Endothelial cell of umbilical vein (primary cell): ENCODE measurements at regions not wholly inside any gene's neighbourhood (a gene's known extent, or its start where the extent isn't known, plus 50 kb on each side); places are given as distances from the start of the nearest gene placed in this dataset.

Source experiments
- BruUV-seq: library from RNA; stranded (reverse); fragments of 400-500 nt; replicated peaks from 2 replicates; lab custom pipeline; 2021; lab: Mats Ljungman, UMichigan
- CTCF ChIA-PET: fragments of 300-600, 350-600 bp; sonication (Branson Sonifier 250); formaldehyde crosslinking; loops from one replicate; lab custom pipeline; 2021; ENCODE audit warnings: antibody characterized with exemption, inconsistent platforms; lab: Charles Lee
- POLR2A ChIA-PET: fragments of 300-600, 350-600 bp; sonication (Branson Sonifier 250); formaldehyde crosslinking; loops from one replicate; lab custom pipeline; 2021; ENCODE audit warnings: antibody characterized with exemption, inconsistent platforms; lab: Charles Lee
- DNase-seq: peaks from one replicate; pipeline ENCODE4 v3.0.0-alpha.2; 2011; ENCODE audit warnings: low read depth, low spot score
- FAIRE-seq: peaks from 2 replicates; lab custom pipeline; 2011; peaks lifted over from hg19 to GRCh38; lab: Jason Lieb, UNC
- H2AFZ ChIP-seq: 2 replicates; pipeline ENCODE4 v1.6.0; 2012; ENCODE audit warnings: low read depth, low read length, control low read depth, inconsistent platforms
- H3K27ac ChIP-seq: 2 replicates; pipeline ENCODE4 v1.5.1; 2011; ENCODE audit warnings: low read depth, mild to moderate bottlenecking, control low read depth, low read length, moderate library complexity; ENCODE audit not compliant: insufficient read depth
- H3K27me3 ChIP-seq, 2 experiments: 2 replicates each; pipeline versions ENCODE4 v1.6.0 to v1.6.1; 2011; ENCODE audit warnings: low read length in 2 of 2, mixed read lengths in 1 of 2; ENCODE audit not compliant: control insufficient read depth in 2 of 2, insufficient read depth in 2 of 2
- H3K36me3 ChIP-seq, 2 experiments: 2 replicates in 1 of 2; 3 replicates in 1 of 2; pipeline ENCODE4 v1.5.1; 2011; ENCODE audit warnings: low read length in 2 of 2, mild to moderate bottlenecking in 1 of 2, moderate library complexity in 1 of 2; ENCODE audit not compliant: control insufficient read depth in 2 of 2, insufficient read depth in 2 of 2; ENCODE audit errors: extremely low read depth in 1 of 2
- H3K4me1 ChIP-seq: 3 replicates; pipeline ENCODE4 v1.5.1; 2011; ENCODE audit warnings: mild to moderate bottlenecking, low read length; ENCODE audit not compliant: control insufficient read depth, insufficient read depth; ENCODE audit errors: extremely low read depth
- H3K4me2 ChIP-seq: 2 replicates; pipeline ENCODE4 v1.6.1; 2011; ENCODE audit warnings: low read length, control low read depth, mixed read lengths; ENCODE audit not compliant: insufficient read depth
- H3K4me3 ChIP-seq, 3 experiments: fragments of 200-600 bp in 1 of 3; sonication (generic), shearing (Covaris generic) in 1 of 3; replicated peaks in 1 of 3; 2 replicates each; pipeline ENCODE4 v1.5.1; 2011 to 2016; ENCODE audit warnings: control low read depth in 3 of 3, low read length in 3 of 3, mild to moderate bottlenecking in 2 of 3, inconsistent platforms in 1 of 3, low read depth in 1 of 3, moderate library complexity in 1 of 3; ENCODE audit not compliant: insufficient read depth in 1 of 3
- H3K79me2 ChIP-seq: 2 replicates; pipeline ENCODE4 v1.6.0; 2012; ENCODE audit warnings: low read length, inconsistent platforms; ENCODE audit not compliant: control insufficient read depth, insufficient read depth
- H3K9ac ChIP-seq: replicated peaks from 2 replicates; pipeline ENCODE3; 2011; ENCODE audit warnings: low read length, control low read depth; ENCODE audit not compliant: insufficient read depth; ENCODE audit errors: extremely low read depth
- H3K9me1 ChIP-seq: replicated peaks from 3 replicates; pipeline ENCODE4 v1.6.0; 2011; ENCODE audit warnings: mild to moderate bottlenecking, low read length; ENCODE audit not compliant: control insufficient read depth, insufficient read depth; ENCODE audit errors: extremely low read depth
- H3K9me3 ChIP-seq: replicated peaks from 2 replicates; pipeline ENCODE4 v1.5.1; 2012; ENCODE audit warnings: low read length, inconsistent platforms; ENCODE audit not compliant: control insufficient read depth, insufficient read depth
- H4K20me1 ChIP-seq: replicated peaks from 2 replicates; pipeline ENCODE3; 2011; ENCODE audit warnings: mild to moderate bottlenecking, low read length; ENCODE audit not compliant: control insufficient read depth, insufficient read depth; ENCODE audit errors: extremely low read depth
- EZH2 ChIP-seq: IDR thresholded peaks from 2 replicates; pipeline ENCODE4 v1.6.1; 2012; ENCODE audit warnings: borderline replicate concordance, low read depth, mild to moderate bottlenecking, moderate library complexity, low read length, inconsistent platforms; ENCODE audit not compliant: severe bottlenecking
- FOS ChIP-seq: IDR thresholded peaks from 2 replicates; pipeline ENCODE4 v1.6.1; 2011; ENCODE audit warnings: mild to moderate bottlenecking, low read length, moderate library complexity, borderline replicate concordance; ENCODE audit not compliant: insufficient read depth
- GATA2 ChIP-seq: IDR thresholded peaks from 2 replicates; pipeline ENCODE4 v1.7.0; 2011; ENCODE audit warnings: low read depth, mild to moderate bottlenecking, moderate library complexity, mixed read lengths, low read length; ENCODE audit not compliant: insufficient read length, insufficient read depth
- JUN ChIP-seq: IDR thresholded peaks from 2 replicates; pipeline ENCODE4 v1.6.1; 2011; ENCODE audit warnings: borderline replicate concordance, low read depth; ENCODE audit not compliant: insufficient read length, insufficient read depth
- MYC ChIP-seq: IDR thresholded peaks from one replicate; pipeline ENCODE4 v1.6.1; 2011; ENCODE audit warnings: mild to moderate bottlenecking, low read depth, low read length
- POLR2A ChIP-seq: IDR thresholded peaks from 2 replicates; pipeline ENCODE4 v1.6.1; 2012; ENCODE audit warnings: low read depth, mild to moderate bottlenecking, control low read depth, low read length
- POLR2AphosphoS5 ChIP-seq: IDR thresholded peaks from 2 replicates; pipeline ENCODE4 v1.6.1; 2012; ENCODE audit warnings: low read depth, mild to moderate bottlenecking, control low read depth, low read length, moderate library complexity; ENCODE audit not compliant: insufficient read depth
- dilution Hi-C: fragments of 300-500 bp; cut with MboI; formaldehyde crosslinking; loops from one replicate; pipeline ENCODE4 v1.15.0; 2019; ENCODE audit warnings: low sequenced_read_pairs; ENCODE audit not compliant: extremely low pct_ligation_motif_present
- intact Hi-C: fragments of 100-400 bp; cut with micrococcal nuclease; formaldehyde crosslinking; loops from one replicate; pipeline ENCODE4 v1.10.0; 2022
- TF ChIP-seq, protein P1 (sequence below), 2 donors: IDR thresholded peaks; 1 replicate in 1 of 2; 2 replicates in 1 of 2; pipeline ENCODE4 v1.5.1; 2011; ENCODE audit warnings: low read length in 2 of 2, mild to moderate bottlenecking in 2 of 2, moderate library complexity in 2 of 2, control low read depth in 1 of 2, inconsistent platforms in 1 of 2, low read depth in 1 of 2; ENCODE audit not compliant: insufficient read depth in 1 of 2; ENCODE audit errors: extremely low read depth in 1 of 2
- TF ChIP-seq, protein P2 (sequence below): IDR thresholded peaks from 2 replicates; pipeline ENCODE4 v1.6.1; 2011; ENCODE audit not compliant: insufficient read depth, insufficient read length

DNA sequence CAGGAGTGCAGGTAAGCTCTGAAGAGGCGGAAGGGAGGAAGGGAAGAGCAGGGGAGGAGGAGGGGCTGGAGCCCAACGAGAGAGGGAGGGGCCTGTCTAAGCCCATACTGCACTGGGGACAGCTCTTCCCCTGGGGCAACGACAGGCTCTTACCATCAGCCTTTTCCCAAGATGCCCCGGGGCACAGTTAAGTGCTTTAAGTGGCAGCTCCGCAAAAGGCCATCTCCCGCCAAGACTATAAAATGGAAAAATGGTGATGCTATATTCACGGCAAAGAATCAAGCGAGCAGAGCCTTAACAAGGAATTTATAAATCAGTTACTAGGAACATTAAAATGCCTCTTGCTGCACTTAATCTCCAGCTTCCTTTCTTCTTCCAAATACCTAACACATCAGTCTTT lies 110.2 kb upstream of the NLRP1 start:
- BruUV-seq, result no TSS peak
- CTCF ChIA-PET, result interaction anchor here (1.0 to 2.8 kb wide), 2 partner anchors 8 to 11 kb away, joined by 3 to 11 read pairs; no protein-coding TSS in a partner anchor
- no peak overlapping the region for H3K4me3 ChIP-seq

DNA sequence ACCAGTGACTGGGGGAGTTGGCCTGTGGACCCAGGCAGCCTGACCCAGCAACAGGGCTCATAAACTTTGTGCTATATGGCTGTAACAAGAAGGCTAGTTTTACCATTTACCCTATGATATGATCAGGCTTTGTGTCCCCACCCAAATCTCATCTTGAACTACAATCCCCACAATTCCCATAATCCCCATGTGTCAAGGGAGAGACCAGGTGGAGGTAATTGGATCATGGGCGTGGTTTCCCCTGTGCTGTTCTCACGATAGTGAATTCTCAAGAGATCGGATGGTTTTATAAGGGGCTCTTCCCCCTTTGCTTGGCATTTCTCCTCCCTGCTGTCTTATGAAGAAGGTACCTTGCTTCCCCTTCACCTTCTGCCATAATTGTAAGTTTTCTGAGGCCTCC lies 111.2 kb upstream of the NLRP1 start:
- H3K27ac ChIP-seq, result no peak overlapping the region
- H3K4me1 ChIP-seq, result no peaks in the 10 kb centered on the region
- H4K20me1 ChIP-seq, result no peaks in the 10 kb centered on the region
- ChIA-PET POLR2A (no interaction called here), CTCF (interaction anchor here (1.0 to 1.3 kb wide), 2 partner anchors 8 to 12 kb away, joined by 3 read pairs; no protein-coding TSS in a partner anchor)
- H3K4me2 ChIP-seq, result no peak overlapping the region
- no peaks in the 10 kb centered on the region for H3K79me2 ChIP-seq
- DNase-seq (no peak), FAIRE-seq (no peak)
- dilution Hi-C loops (no loop called here), intact Hi-C loops (no loop called here)
- no peaks in the 10 kb centered on the region for H3K9me3 ChIP-seq
- TF ChIP-seq JUN, result no peak
- TF ChIP-seq FOS, result no peak
- no peak for TF ChIP-seq POLR2AphosphoS5
- TF ChIP-seq, protein P1, sequence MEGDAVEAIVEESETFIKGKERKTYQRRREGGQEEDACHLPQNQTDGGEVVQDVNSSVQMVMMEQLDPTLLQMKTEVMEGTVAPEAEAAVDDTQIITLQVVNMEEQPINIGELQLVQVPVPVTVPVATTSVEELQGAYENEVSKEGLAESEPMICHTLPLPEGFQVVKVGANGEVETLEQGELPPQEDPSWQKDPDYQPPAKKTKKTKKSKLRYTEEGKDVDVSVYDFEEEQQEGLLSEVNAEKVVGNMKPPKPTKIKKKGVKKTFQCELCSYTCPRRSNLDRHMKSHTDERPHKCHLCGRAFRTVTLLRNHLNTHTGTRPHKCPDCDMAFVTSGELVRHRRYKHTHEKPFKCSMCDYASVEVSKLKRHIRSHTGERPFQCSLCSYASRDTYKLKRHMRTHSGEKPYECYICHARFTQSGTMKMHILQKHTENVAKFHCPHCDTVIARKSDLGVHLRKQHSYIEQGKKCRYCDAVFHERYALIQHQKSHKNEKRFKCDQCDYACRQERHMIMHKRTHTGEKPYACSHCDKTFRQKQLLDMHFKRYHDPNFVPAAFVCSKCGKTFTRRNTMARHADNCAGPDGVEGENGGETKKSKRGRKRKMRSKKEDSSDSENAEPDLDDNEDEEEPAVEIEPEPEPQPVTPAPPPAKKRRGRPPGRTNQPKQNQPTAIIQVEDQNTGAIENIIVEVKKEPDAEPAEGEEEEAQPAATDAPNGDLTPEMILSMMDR (IDR thresholded peaks at IDR 0.05; ENCODE audit: extremely low read depth in 1 of 2, insufficient read depth in 1 of 2, low read depth in 1 of 2, low read length in 2 of 2), result no peak
- TF ChIP-seq, protein P2, sequence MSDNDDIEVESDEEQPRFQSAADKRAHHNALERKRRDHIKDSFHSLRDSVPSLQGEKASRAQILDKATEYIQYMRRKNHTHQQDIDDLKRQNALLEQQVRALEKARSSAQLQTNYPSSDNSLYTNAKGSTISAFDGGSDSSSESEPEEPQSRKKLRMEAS, result no peak
- TF ChIP-seq EZH2, result no peak
- TF ChIP-seq POLR2A, result no peak
- no peak for TF ChIP-seq MYC
- TF ChIP-seq GATA2, result no peak
- H3K4me3 ChIP-seq, result no peak overlapping the region
- H3K36me3 ChIP-seq, result no peaks in the 10 kb centered on the region
- no peak overlapping the region for H3K9ac ChIP-seq
- no peaks in the 10 kb centered on the region for H3K9me1 ChIP-seq
- H3K27me3 ChIP-seq, result peaks cover 3 to 4% of the 10 kb centered on the region in 2 experiments
- no TSS peak for BruUV-seq
- H2AFZ ChIP-seq, result no peak overlapping the region

More for the DNA sequence above, 110.2 kb upstream of the NLRP1 start:
- Histone ChIP-seq H3K9me3 (no peaks in the 10 kb centered on the region), H3K27me3 (peaks cover 3% of the 10 kb centered on the region in 2 experiments), H3K9me1 (no peaks in the 10 kb centered on the region), H3K4me2 (no peak overlapping the region), H3K36me3 (no peaks in the 10 kb centered on the region), H2AFZ (no peak overlapping the region), H3K9ac (no peak overlapping the region), H3K27ac (no peak overlapping the region), H4K20me1 (no peaks in the 10 kb centered on the region), H3K4me1 (no peaks in the 10 kb centered on the region), H3K79me2 (no peaks in the 10 kb centered on the region)
- dilution Hi-C loops, result no loop called here
- intact Hi-C loops, result no loop called here
- TF ChIP-seq EZH2, result no peak
- TF ChIP-seq, protein P1 (IDR thresholded peaks at IDR 0.05; ENCODE audit: extremely low read depth in 1 of 2, insufficient read depth in 1 of 2, low read depth in 1 of 2, low read length in 2 of 2), result no peak
- TF ChIP-seq MYC, result no peak
- TF ChIP-seq, protein P2, result no peak
- no peak for TF ChIP-seq POLR2AphosphoS5
- TF ChIP-seq POLR2A, result no peak
- POLR2A ChIA-PET, result no interaction called here
- no peak for FAIRE-seq
- DNase-seq, result no peak
